AG10803 (cell line): ENCODE measurements at regions not wholly inside any gene's neighbourhood (a gene's known extent, or its start where the extent isn't known, plus 50 kb on each side); places are given as distances from the start of the nearest gene placed in this dataset.

Experiments used
- DNase-seq: peaks from one replicate; pipeline ENCODE4 v3.0.0; 2010; ENCODE audit warnings: low read depth
- H3K4me3 ChIP-seq: 2 replicates; pipeline ENCODE4 v1.5.1; 2011; ENCODE audit warnings: mild to moderate bottlenecking, low read length, control low read depth
- CTCF ChIP-seq: conservative IDR thresholded peaks from 2 replicates; pipeline ENCODE4 v1.5.1; 2011; ENCODE audit warnings: mild to moderate bottlenecking, low read length, control low read depth, inconsistent platforms

- no peak overlapping the region for H3K4me3 ChIP-seq
- DNase-seq = no peak
- no peak for TF ChIP-seq CTCF
These were observed 360.7 kb downstream of the GPM6A start for GRCh38 chr4:175451238-175451965.

GRCh38 chr4:175453456-175453855 is 358.6 kb downstream of the GPM6A start:
- DNase-seq = no peak
- TF ChIP-seq CTCF = no peak
- no peak overlapping the region for H3K4me3 ChIP-seq

- no peak for TF ChIP-seq CTCF
- no peak for DNase-seq
- H3K4me3 ChIP-seq = no peak overlapping the region
These were observed 355.9 kb downstream of the GPM6A start for GRCh38 chr4:175456131-175456530.

GRCh38 chr4:175457956-175458355 is 354.1 kb downstream of the GPM6A start:
- no peak for DNase-seq
- no peak overlapping the region for H3K4me3 ChIP-seq
- no peak for TF ChIP-seq CTCF

- no peak for DNase-seq
- no peak for TF ChIP-seq CTCF
- H3K4me3 ChIP-seq = no peak overlapping the region
These were observed 352.5 kb downstream of the GPM6A start for GRCh38 chr4:175459571-175459970.

- DNase-seq = no peak
- no peak overlapping the region for H3K4me3 ChIP-seq
- no peak for TF ChIP-seq CTCF
These were observed 351.6 kb downstream of the GPM6A start for GRCh38 chr4:175460414-175460813.

GRCh38 chr4:175469514-175469913 is 342.6 kb downstream of the GPM6A start:
- peak; percentile 18 for DNase-seq
- no peak for TF ChIP-seq CTCF
- H3K4me3 ChIP-seq = no peak overlapping the region
